ENCODE measurements at regions not wholly inside any gene's neighbourhood (a gene's known extent, or its start where the extent isn't known, plus 50 kb on each side); places are given as distances from the start of the nearest gene placed in this dataset.

- intact Hi-C loops (cut with DNase I; ENCODE audit: low total_unique reads), result no loop called here
- 74 to 75% methylated on average over 13 of the region's 13 CpGs for WGBS, 2 donors
- no peak overlapping the region for H3K4me3 ChIP-seq (ENCODE audit: low read depth, poor library complexity, severe bottlenecking)
- no peak for TF ChIP-seq POLR2A (IDR thresholded peaks at IDR 0.05)
- no peak for TF ChIP-seq CTCF (IDR thresholded peaks at IDR 0.05)
- DNase-seq (ENCODE audit: low spot score in 2 of 2), result no peak
These were observed 92.5 kb upstream of the VIPR2 start for GRCh38 chr7:159237022-159237653.

GRCh38 chr7:159231017-159231416 is 86.3 kb upstream of the VIPR2 start:
- no peak for TF ChIP-seq CTCF (IDR thresholded peaks at IDR 0.05)
- TF ChIP-seq POLR2A (IDR thresholded peaks at IDR 0.05), result no peak
- intact Hi-C loops (cut with DNase I; ENCODE audit: low total_unique reads), result no loop called here
- 89 to 92% methylated on average over 33 of the region's 33 CpGs for WGBS, 2 donors
- no peak for DNase-seq (ENCODE audit: low spot score in 2 of 2)
- no peak overlapping the region for H3K4me3 ChIP-seq (ENCODE audit: low read depth, poor library complexity, severe bottlenecking)

GRCh38 chr7:159229683-159230475 is 85.2 kb upstream of the VIPR2 start:
- TF ChIP-seq CTCF (IDR thresholded peaks at IDR 0.05), result no peak
- TF ChIP-seq POLR2A (IDR thresholded peaks at IDR 0.05), result no peak
- 81 to 87% methylated on average over 13 of the region's 13 CpGs for WGBS, 2 donors
- intact Hi-C loops (cut with DNase I; ENCODE audit: low total_unique reads), result no loop called here

DNA sequence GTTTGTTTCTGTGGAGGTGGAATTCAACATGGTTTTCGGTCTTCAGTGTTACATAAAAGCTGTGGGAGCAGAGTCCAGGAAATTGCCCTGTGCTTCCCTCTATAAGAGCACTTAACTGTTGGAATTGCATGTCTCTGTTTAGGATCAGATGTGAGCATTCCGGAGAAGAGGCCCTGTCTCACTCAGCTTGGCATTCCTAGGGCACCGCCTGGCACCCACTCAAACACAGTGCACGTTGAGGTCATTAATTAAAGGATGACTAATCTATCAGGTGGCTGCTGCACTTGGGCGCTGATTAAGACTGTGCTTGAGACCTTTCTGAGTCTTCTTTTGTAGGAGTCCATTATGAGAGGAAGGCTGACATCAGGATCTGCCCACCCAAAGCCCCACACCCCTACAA is 82.8 kb upstream of the VIPR2 start:
- WGBS, 2 donors, result 34 to 38% methylated on average over 5 of the region's 5 CpGs
- H3K4me3 ChIP-seq (ENCODE audit: low read depth, poor library complexity, severe bottlenecking), result no peak overlapping the region
- no peak for TF ChIP-seq POLR2A (IDR thresholded peaks at IDR 0.05)
- no peak for TF ChIP-seq CTCF (IDR thresholded peaks at IDR 0.05)
- intact Hi-C loops (cut with DNase I; ENCODE audit: low total_unique reads), result no loop called here
- DNase-seq (ENCODE audit: low spot score in 2 of 2), result no peak

More at GRCh38 chr7:159229683-159230475, 85.2 kb upstream of the VIPR2 start:
- no peak for DNase-seq (ENCODE audit: low spot score in 2 of 2)
- no peak overlapping the region for H3K4me3 ChIP-seq (ENCODE audit: low read depth, poor library complexity, severe bottlenecking)

DNA sequence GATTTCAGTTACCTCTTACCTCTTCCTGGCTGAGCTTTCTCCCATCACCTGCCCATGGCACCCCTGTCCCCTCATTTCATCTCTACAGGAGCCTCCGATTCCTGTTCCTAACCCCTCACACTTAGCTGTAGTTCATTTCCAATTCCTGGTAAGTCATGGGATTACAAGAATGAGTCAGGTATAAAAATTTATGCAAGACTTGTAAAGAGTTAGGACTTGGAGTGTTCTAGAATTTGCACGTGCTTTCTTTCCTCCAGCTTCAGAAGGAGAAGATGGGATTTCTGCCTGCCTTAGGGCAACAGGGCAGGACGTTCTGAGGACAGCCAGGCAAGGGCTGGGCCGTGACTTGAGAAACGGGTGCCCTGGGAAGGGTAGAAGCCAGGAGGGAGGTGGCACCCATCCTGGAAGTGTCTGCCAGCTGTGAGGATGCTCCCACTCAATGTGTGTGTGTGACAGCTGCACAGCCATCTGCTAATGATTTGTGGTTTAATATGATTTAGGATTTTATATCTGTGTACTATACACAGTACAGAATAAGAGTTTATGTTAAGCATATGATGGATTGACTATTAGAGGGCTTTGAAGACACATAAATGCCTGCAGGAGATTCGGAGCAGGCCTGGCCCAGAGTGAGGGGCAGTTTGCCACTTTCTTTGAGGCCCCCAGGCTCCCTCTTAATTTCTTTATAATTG is 81.5 kb upstream of the VIPR2 start:
- intact Hi-C loops (cut with DNase I; ENCODE audit: low total_unique reads), result no loop called here
- 53 to 57% methylated on average over 6 of the region's 6 CpGs for WGBS, 2 donors
- no peak for DNase-seq (ENCODE audit: low spot score in 2 of 2)
- TF ChIP-seq CTCF (IDR thresholded peaks at IDR 0.05) (no peak), POLR2A (IDR thresholded peaks at IDR 0.05) (no peak)
- no peak overlapping the region for H3K4me3 ChIP-seq (ENCODE audit: low read depth, poor library complexity, severe bottlenecking)
